ENCODE measurements at regions not wholly inside any gene's neighbourhood (a gene's known extent, or its start where the extent isn't known, plus 50 kb on each side); places are given as distances from the start of the nearest gene placed in this dataset.

- no peak for TF ChIP-seq CTCF (conservative IDR thresholded peaks at IDR 0.05; ENCODE audit: low read length)
- TF ChIP-seq EZH2phosphoT487 (IDR thresholded peaks at IDR 0.05; ENCODE audit: borderline replicate concordance) = no peak
Measured at GRCh38 chr19:46925548-46925950, 64.8 kb downstream of the ARHGAP35 start.
